ENCODE measurements at regions not wholly inside any gene's neighbourhood (a gene's known extent, or its start where the extent isn't known, plus 50 kb on each side); places are given as distances from the start of the nearest gene placed in this dataset.

- Histone ChIP-seq H3K4me3 (ENCODE audit: extremely low read depth, insufficient read depth, low read length, poor library complexity, severe bottlenecking) (no peak overlapping the region), H3K36me3 (ENCODE audit: control insufficient read depth, insufficient read depth, low read length) (no peaks in the 10 kb centered on the region), H3K4me1 (ENCODE audit: control insufficient read depth, insufficient read depth, low read length, poor library complexity, severe bottlenecking) (peaks cover 3% of the 10 kb centered on the region), H3K27ac (ENCODE audit: low read depth, low read length, severe bottlenecking) (no peak overlapping the region), H3K9me3 (ENCODE audit: control insufficient read depth, low read length) (no peaks in the 10 kb centered on the region)
- 92 to 95% methylated on average over 8 to 9 of the region's 12 CpGs for WGBS, 2 experiments (ENCODE audit: insufficient coverage in 2 of 2)
Observed at GRCh38 chr13:22000191-22000590, 329.3 kb downstream of the FGF9 start.

GRCh38 chr13:22001336-22001735 lies 330.5 kb downstream of the FGF9 start:
- no peak overlapping the region for H3K4me3 ChIP-seq (ENCODE audit: extremely low read depth, insufficient read depth, low read length, poor library complexity, severe bottlenecking)
- H3K36me3 ChIP-seq (ENCODE audit: control insufficient read depth, insufficient read depth, low read length): no peaks in the 10 kb centered on the region
- 82 to 93% methylated on average over 3 to 8 of the region's 9 CpGs for WGBS, 2 experiments (ENCODE audit: insufficient coverage in 2 of 2)
- H3K27ac ChIP-seq (ENCODE audit: low read depth, low read length, severe bottlenecking): no peak overlapping the region
- H3K4me1 ChIP-seq (ENCODE audit: control insufficient read depth, insufficient read depth, low read length, poor library complexity, severe bottlenecking): peaks cover 3% of the 10 kb centered on the region
- H3K9me3 ChIP-seq (ENCODE audit: control insufficient read depth, low read length): no peaks in the 10 kb centered on the region

- Histone ChIP-seq H3K4me3 (ENCODE audit: extremely low read depth, insufficient read depth, low read length, poor library complexity, severe bottlenecking) (no peak overlapping the region), H3K4me1 (ENCODE audit: control insufficient read depth, insufficient read depth, low read length, poor library complexity, severe bottlenecking) (peaks cover 3% of the 10 kb centered on the region), H3K9me3 (ENCODE audit: control insufficient read depth, low read length) (peaks cover 4% of the 10 kb centered on the region), H3K36me3 (ENCODE audit: control insufficient read depth, insufficient read depth, low read length) (no peaks in the 10 kb centered on the region), H3K27ac (ENCODE audit: low read depth, low read length, severe bottlenecking) (no peak overlapping the region)
- WGBS, 2 experiments (ENCODE audit: insufficient coverage in 2 of 2): 73 to 84% methylated on average over 4 of the region's 4 CpGs
Observed at GRCh38 chr13:22002893-22003292, 332.0 kb downstream of the FGF9 start.

- peaks cover 4% of the 10 kb centered on the region for H3K9me3 ChIP-seq (ENCODE audit: control insufficient read depth, low read length)
- H3K27ac ChIP-seq (ENCODE audit: low read depth, low read length, severe bottlenecking): no peak overlapping the region
- H3K4me3 ChIP-seq (ENCODE audit: extremely low read depth, insufficient read depth, low read length, poor library complexity, severe bottlenecking): no peak overlapping the region
- 83 to 93% methylated on average over 7 to 8 of the region's 8 CpGs for WGBS, 2 experiments (ENCODE audit: insufficient coverage in 2 of 2)
- peaks cover 8% of the 10 kb centered on the region for H3K4me1 ChIP-seq (ENCODE audit: control insufficient read depth, insufficient read depth, low read length, poor library complexity, severe bottlenecking)
- H3K36me3 ChIP-seq (ENCODE audit: control insufficient read depth, insufficient read depth, low read length): no peaks in the 10 kb centered on the region
Observed at GRCh38 chr13:22009500-22009899, 338.6 kb downstream of the FGF9 start.

- H3K27ac ChIP-seq (ENCODE audit: low read depth, low read length, severe bottlenecking): no peak overlapping the region
- peaks cover 8% of the 10 kb centered on the region for H3K4me1 ChIP-seq (ENCODE audit: control insufficient read depth, insufficient read depth, low read length, poor library complexity, severe bottlenecking)
- no peak overlapping the region for H3K4me3 ChIP-seq (ENCODE audit: extremely low read depth, insufficient read depth, low read length, poor library complexity, severe bottlenecking)
- WGBS, 2 experiments (ENCODE audit: insufficient coverage in 2 of 2): 90 to 94% methylated on average over 4 to 6 of the region's 6 CpGs
- H3K36me3 ChIP-seq (ENCODE audit: control insufficient read depth, insufficient read depth, low read length): no peaks in the 10 kb centered on the region
- H3K9me3 ChIP-seq (ENCODE audit: control insufficient read depth, low read length): peaks cover 4% of the 10 kb centered on the region
Observed at GRCh38 chr13:22009937-22010336, 339.1 kb downstream of the FGF9 start.

GRCh38 chr13:22012686-22013085 lies 341.8 kb downstream of the FGF9 start:
- H3K36me3 ChIP-seq (ENCODE audit: control insufficient read depth, insufficient read depth, low read length): no peaks in the 10 kb centered on the region
- peaks cover 8% of the 10 kb centered on the region for H3K4me1 ChIP-seq (ENCODE audit: control insufficient read depth, insufficient read depth, low read length, poor library complexity, severe bottlenecking)
- H3K4me3 ChIP-seq (ENCODE audit: extremely low read depth, insufficient read depth, low read length, poor library complexity, severe bottlenecking): no peak overlapping the region
- H3K9me3 ChIP-seq (ENCODE audit: control insufficient read depth, low read length): peaks cover 1% of the 10 kb centered on the region
- no peak overlapping the region for H3K27ac ChIP-seq (ENCODE audit: low read depth, low read length, severe bottlenecking)
- WGBS, 2 experiments (ENCODE audit: insufficient coverage in 2 of 2): no CpG with 5 or more reads among the region's 2 CpGs

GRCh38 chr13:22014469-22014868 lies 343.6 kb downstream of the FGF9 start:
- Histone ChIP-seq H3K27ac (ENCODE audit: low read depth, low read length, severe bottlenecking) (no peak overlapping the region), H3K36me3 (ENCODE audit: control insufficient read depth, insufficient read depth, low read length) (no peaks in the 10 kb centered on the region), H3K9me3 (ENCODE audit: control insufficient read depth, low read length) (no peaks in the 10 kb centered on the region), H3K4me3 (ENCODE audit: extremely low read depth, insufficient read depth, low read length, poor library complexity, severe bottlenecking) (no peak overlapping the region), H3K4me1 (ENCODE audit: control insufficient read depth, insufficient read depth, low read length, poor library complexity, severe bottlenecking) (peaks cover 8% of the 10 kb centered on the region)
- WGBS, 2 experiments (ENCODE audit: insufficient coverage in 2 of 2): 70 to 72% methylated on average over 4 of the region's 6 CpGs

- no peak overlapping the region for H3K4me3 ChIP-seq (ENCODE audit: extremely low read depth, insufficient read depth, low read length, poor library complexity, severe bottlenecking)
- peaks cover 8% of the 10 kb centered on the region for H3K4me1 ChIP-seq (ENCODE audit: control insufficient read depth, insufficient read depth, low read length, poor library complexity, severe bottlenecking)
- WGBS, 2 experiments (ENCODE audit: insufficient coverage in 2 of 2): 78 to 90% methylated on average over 2 of the region's 3 CpGs
- no peak overlapping the region for H3K27ac ChIP-seq (ENCODE audit: low read depth, low read length, severe bottlenecking)
- no peaks in the 10 kb centered on the region for H3K36me3 ChIP-seq (ENCODE audit: control insufficient read depth, insufficient read depth, low read length)
- no peaks in the 10 kb centered on the region for H3K9me3 ChIP-seq (ENCODE audit: control insufficient read depth, low read length)
Observed at GRCh38 chr13:22017226-22017625, 346.4 kb downstream of the FGF9 start.

- Histone ChIP-seq H3K27ac (ENCODE audit: low read depth, low read length, severe bottlenecking) (no peak overlapping the region), H3K4me3 (ENCODE audit: extremely low read depth, insufficient read depth, low read length, poor library complexity, severe bottlenecking) (no peak overlapping the region), H3K4me1 (ENCODE audit: control insufficient read depth, insufficient read depth, low read length, poor library complexity, severe bottlenecking) (peaks cover 2% of the 10 kb centered on the region), H3K36me3 (ENCODE audit: control insufficient read depth, insufficient read depth, low read length) (no peaks in the 10 kb centered on the region), H3K9me3 (ENCODE audit: control insufficient read depth, low read length) (no peaks in the 10 kb centered on the region)
- WGBS, 2 experiments (ENCODE audit: insufficient coverage in 2 of 2): 88 to 97% methylated on average over 12 of the region's 14 CpGs
Observed at GRCh38 chr13:22018076-22018835, 347.4 kb downstream of the FGF9 start.

- Histone ChIP-seq H3K4me3 (ENCODE audit: extremely low read depth, insufficient read depth, low read length, poor library complexity, severe bottlenecking) (no peak overlapping the region), H3K4me1 (ENCODE audit: control insufficient read depth, insufficient read depth, low read length, poor library complexity, severe bottlenecking) (peaks cover 2% of the 10 kb centered on the region), H3K9me3 (ENCODE audit: control insufficient read depth, low read length) (no peaks in the 10 kb centered on the region), H3K27ac (ENCODE audit: low read depth, low read length, severe bottlenecking) (no peak overlapping the region), H3K36me3 (ENCODE audit: control insufficient read depth, insufficient read depth, low read length) (no peaks in the 10 kb centered on the region)
- 90% methylated on average over 2 of the region's 4 CpGs; no CpG with 5 or more reads in 1 of the 2 experiments for WGBS, 2 experiments (ENCODE audit: insufficient coverage in 2 of 2)
Observed at GRCh38 chr13:22018836-22019210, 347.9 kb downstream of the FGF9 start.

- no peaks in the 10 kb centered on the region for H3K9me3 ChIP-seq (ENCODE audit: control insufficient read depth, low read length)
- H3K4me3 ChIP-seq (ENCODE audit: extremely low read depth, insufficient read depth, low read length, poor library complexity, severe bottlenecking): no peak overlapping the region
- H3K27ac ChIP-seq (ENCODE audit: low read depth, low read length, severe bottlenecking): no peak overlapping the region
- WGBS, 2 experiments (ENCODE audit: insufficient coverage in 2 of 2): 100% methylated on average over 1 of the region's 8 CpGs; no CpG with 5 or more reads in 1 of the 2 experiments
- H3K36me3 ChIP-seq (ENCODE audit: control insufficient read depth, insufficient read depth, low read length): no peaks in the 10 kb centered on the region
- H3K4me1 ChIP-seq (ENCODE audit: control insufficient read depth, insufficient read depth, low read length, poor library complexity, severe bottlenecking): no peaks in the 10 kb centered on the region
Observed at GRCh38 chr13:22024381-22024994, 353.6 kb downstream of the FGF9 start.

All from mesodermal cell (in vitro differentiated cells).